KMS-11 (cell line): ENCODE measurements at regions not wholly inside any gene's neighbourhood (a gene's known extent, or its start where the extent isn't known, plus 50 kb on each side); places are given as distances from the start of the nearest gene placed in this dataset.

ENCODE experiments used
- H2AFZ ChIP-seq: fragments of 200-600 bp; sonication (generic); 2 replicates; pipeline ENCODE4 v1.6.1; 2016; ENCODE audit warnings: antibody characterized with exemption, mixed run types, low read depth
- H3K27ac ChIP-seq: fragments of 200-600 bp; sonication (generic); 2 replicates; pipeline ENCODE4 v1.6.1; 2016; ENCODE audit warnings: mild to moderate bottlenecking, mixed run types
- H3K27me3 ChIP-seq: fragments of 200-600 bp; sonication (generic); 2 replicates; pipeline ENCODE4 v1.6.1; 2017; ENCODE audit warnings: mild to moderate bottlenecking, low read depth, mixed run types, moderate library complexity; ENCODE audit not compliant: insufficient read depth
- H3K36me3 ChIP-seq: fragments of 200-600 bp; sonication (generic); 2 replicates; pipeline ENCODE4 v1.6.1; 2017; ENCODE audit warnings: mild to moderate bottlenecking, mixed run types; ENCODE audit not compliant: insufficient read depth
- H3K4me1 ChIP-seq: fragments of 200-600 bp; sonication (generic); 2 replicates; pipeline ENCODE4 v1.6.1; 2016; ENCODE audit warnings: mild to moderate bottlenecking, low read depth, mixed run types; ENCODE audit not compliant: poor library complexity, severe bottlenecking
- H3K4me2 ChIP-seq: fragments of 200-600 bp; sonication (generic); 2 replicates; pipeline ENCODE4 v1.7.0; 2016; ENCODE audit warnings: mild to moderate bottlenecking, mixed run types
- H3K4me3 ChIP-seq: fragments of 200-600 bp; sonication (generic); IDR thresholded peaks from 2 replicates; pipeline ENCODE4 v1.6.1; 2017; ENCODE audit warnings: low read depth, low read length, mixed read lengths; ENCODE audit not compliant: insufficient read depth
- H3K79me2 ChIP-seq: fragments of 200-600 bp; sonication (generic); 2 replicates; pipeline ENCODE4 v1.6.1; 2016; ENCODE audit warnings: low read depth, mixed run types; ENCODE audit not compliant: insufficient read depth
- H3K9ac ChIP-seq: fragments of 200-600 bp; sonication (generic); 2 replicates; pipeline ENCODE4 v1.6.1; 2016; ENCODE audit warnings: mild to moderate bottlenecking, mixed run types
- H4K20me1 ChIP-seq: fragments of 200-600 bp; sonication (generic); 2 replicates; pipeline ENCODE4 v1.6.1; 2016; ENCODE audit warnings: mild to moderate bottlenecking, mixed run types; ENCODE audit not compliant: insufficient read depth
- TF ChIP-seq, protein P1 (sequence below): fragments of 200-600 bp; sonication (generic); conservative IDR thresholded peaks from 2 replicates; pipeline ENCODE4 v1.6.1; 2017; ENCODE audit warnings: low read depth, mild to moderate bottlenecking, antibody characterized with exemption, low read length, moderate library complexity, mixed read lengths

- no peaks in the 10 kb centered on the region for H4K20me1 ChIP-seq
- H3K4me2 ChIP-seq = no peak overlapping the region
- no peaks in the 10 kb centered on the region for H3K79me2 ChIP-seq
- H3K27ac ChIP-seq = no peak overlapping the region
- TF ChIP-seq, protein P1, sequence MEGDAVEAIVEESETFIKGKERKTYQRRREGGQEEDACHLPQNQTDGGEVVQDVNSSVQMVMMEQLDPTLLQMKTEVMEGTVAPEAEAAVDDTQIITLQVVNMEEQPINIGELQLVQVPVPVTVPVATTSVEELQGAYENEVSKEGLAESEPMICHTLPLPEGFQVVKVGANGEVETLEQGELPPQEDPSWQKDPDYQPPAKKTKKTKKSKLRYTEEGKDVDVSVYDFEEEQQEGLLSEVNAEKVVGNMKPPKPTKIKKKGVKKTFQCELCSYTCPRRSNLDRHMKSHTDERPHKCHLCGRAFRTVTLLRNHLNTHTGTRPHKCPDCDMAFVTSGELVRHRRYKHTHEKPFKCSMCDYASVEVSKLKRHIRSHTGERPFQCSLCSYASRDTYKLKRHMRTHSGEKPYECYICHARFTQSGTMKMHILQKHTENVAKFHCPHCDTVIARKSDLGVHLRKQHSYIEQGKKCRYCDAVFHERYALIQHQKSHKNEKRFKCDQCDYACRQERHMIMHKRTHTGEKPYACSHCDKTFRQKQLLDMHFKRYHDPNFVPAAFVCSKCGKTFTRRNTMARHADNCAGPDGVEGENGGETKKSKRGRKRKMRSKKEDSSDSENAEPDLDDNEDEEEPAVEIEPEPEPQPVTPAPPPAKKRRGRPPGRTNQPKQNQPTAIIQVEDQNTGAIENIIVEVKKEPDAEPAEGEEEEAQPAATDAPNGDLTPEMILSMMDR = no peak
- H3K4me1 ChIP-seq = no peaks in the 10 kb centered on the region
- H3K9ac ChIP-seq = no peak overlapping the region
- no peak overlapping the region for H2AFZ ChIP-seq
- H3K36me3 ChIP-seq = no peaks in the 10 kb centered on the region
- no peaks in the 10 kb centered on the region for H3K27me3 ChIP-seq
- H3K4me3 ChIP-seq = no peak overlapping the region
Measured at GRCh38 chr3:30426293-30426993, 180.0 kb upstream of the TGFBR2 start.

- Histone ChIP-seq H3K36me3 (no peaks in the 10 kb centered on the region), H3K4me2 (no peak overlapping the region), H3K4me3 (no peak overlapping the region), H3K4me1 (no peaks in the 10 kb centered on the region), H2AFZ (no peak overlapping the region), H3K9ac (no peak overlapping the region), H3K27ac (no peak overlapping the region), H4K20me1 (no peaks in the 10 kb centered on the region), H3K79me2 (no peaks in the 10 kb centered on the region), H3K27me3 (no peaks in the 10 kb centered on the region)
- TF ChIP-seq, protein P1 = no peak
Measured at GRCh38 chr3:30428251-30428650, 178.2 kb upstream of the TGFBR2 start.

DNA sequence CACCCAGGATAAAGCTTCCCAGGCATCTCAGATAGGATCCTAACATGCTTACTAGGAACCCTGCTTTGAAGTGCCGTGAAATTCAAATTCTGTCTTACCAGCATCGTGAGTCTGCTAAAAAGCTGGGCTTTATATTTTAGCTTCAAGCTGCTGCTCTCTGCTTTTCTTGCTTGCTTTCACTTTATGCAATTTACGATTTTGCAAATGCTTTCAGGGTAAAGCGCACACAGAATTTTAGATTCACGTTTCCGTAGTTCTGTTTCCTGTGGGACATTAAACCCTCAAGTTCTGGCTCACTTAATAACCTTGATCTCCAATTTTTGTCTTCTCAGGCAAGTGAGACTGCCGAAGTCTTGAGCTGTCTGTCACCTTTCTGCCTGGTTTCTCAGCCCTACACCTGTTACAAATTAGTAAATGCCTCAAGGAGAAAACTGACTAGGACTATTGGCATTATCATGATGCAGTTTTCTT is 170.5 kb upstream of the TGFBR2 start:
- no peaks in the 10 kb centered on the region for H3K36me3 ChIP-seq
- no peaks in the 10 kb centered on the region for H4K20me1 ChIP-seq
- TF ChIP-seq, protein P1 = no peak
- H2AFZ ChIP-seq = no peak overlapping the region
- no peak overlapping the region for H3K27ac ChIP-seq
- no peak overlapping the region for H3K4me2 ChIP-seq
- H3K4me1 ChIP-seq = no peaks in the 10 kb centered on the region
- H3K27me3 ChIP-seq = no peaks in the 10 kb centered on the region
- H3K79me2 ChIP-seq = no peaks in the 10 kb centered on the region
- H3K9ac ChIP-seq = no peak overlapping the region
- no peak overlapping the region for H3K4me3 ChIP-seq

DNA sequence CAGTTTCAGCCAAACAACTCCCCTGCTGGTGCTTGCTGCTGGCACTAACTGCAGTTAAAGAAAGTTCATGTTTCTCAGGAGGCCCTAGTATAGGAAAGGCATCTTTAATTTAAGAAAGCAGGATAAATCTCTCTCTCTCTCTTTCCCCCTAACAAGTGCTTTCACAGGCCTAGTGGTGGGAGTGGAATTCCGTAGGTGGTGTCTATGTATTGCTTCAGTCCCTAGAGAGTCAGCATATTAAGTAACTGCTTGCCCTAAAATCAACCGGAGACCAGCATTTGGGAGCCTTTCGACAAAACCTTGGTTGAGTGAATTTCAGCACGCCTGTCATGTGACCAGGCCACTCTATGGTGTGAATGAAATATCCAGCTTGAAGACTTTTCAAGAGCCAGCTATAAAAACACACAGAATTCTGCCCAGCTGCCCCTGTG is 169.2 kb upstream of the TGFBR2 start:
- H3K27me3 ChIP-seq = no peaks in the 10 kb centered on the region
- TF ChIP-seq, protein P1 = no peak
- H4K20me1 ChIP-seq = no peaks in the 10 kb centered on the region
- H3K36me3 ChIP-seq = no peaks in the 10 kb centered on the region
- no peaks in the 10 kb centered on the region for H3K79me2 ChIP-seq
- H3K4me1 ChIP-seq = no peaks in the 10 kb centered on the region
- no peak overlapping the region for H3K4me2 ChIP-seq
- no peak overlapping the region for H3K27ac ChIP-seq
- H2AFZ ChIP-seq = no peak overlapping the region
- H3K9ac ChIP-seq = no peak overlapping the region
- no peak overlapping the region for H3K4me3 ChIP-seq
